ENCODE measurements at regions not wholly inside any gene's neighbourhood (a gene's known extent, or its start where the extent isn't known, plus 50 kb on each side); places are given as distances from the start of the nearest gene placed in this dataset.

DNA sequence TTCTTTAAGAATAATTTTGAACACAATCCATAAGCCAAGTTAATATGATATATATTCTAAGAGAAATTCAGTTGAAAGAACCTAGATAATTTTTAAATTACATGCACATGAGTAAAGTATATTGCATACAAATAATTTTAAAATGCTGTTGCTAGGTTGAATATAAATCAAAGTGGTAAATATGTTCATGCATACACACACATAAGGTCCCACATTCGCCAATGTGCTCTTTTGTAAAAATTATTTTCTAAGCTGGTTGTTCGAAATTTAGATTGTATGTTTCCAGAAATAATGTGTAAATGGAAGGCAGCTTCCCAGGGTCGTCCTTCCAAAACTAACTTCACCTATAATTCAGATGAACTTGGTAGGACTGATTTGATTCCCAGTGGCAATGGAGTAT is 173.7 kb upstream of the CCDC196 start:
- TF ChIP-seq CTCF (IDR thresholded peaks at IDR 0.05) (no peak), POLR2A (IDR thresholded peaks at IDR 0.05) (no peak)
